RWPE1 (cell line): ENCODE measurements at regions not wholly inside any gene's neighbourhood (a gene's known extent, or its start where the extent isn't known, plus 50 kb on each side); places are given as distances from the start of the nearest gene placed in this dataset.

Experiments used
- CTCF ChIA-PET: fragments of 350-600 bp; sonication (Branson Sonifier 250); formaldehyde crosslinking; extraction: SDS; loops from one replicate; lab custom pipeline; 2021; lab: Yijun Ruan, JAX
- POLR2A ChIA-PET: fragments of 400-600 bp; formaldehyde crosslinking; extraction: SDS; loops from one replicate; lab custom pipeline; 2020; ENCODE audit warnings: antibody characterized with exemption; ENCODE audit not compliant: low non-redundant PET; lab: Yijun Ruan, JAX
- DNase-seq: peaks from one replicate; pipeline ENCODE4 v3.0.0; 2012; ENCODE audit warnings: low spot score
- H3K27ac ChIP-seq: fragments of 450-650 bp; 2 replicates; pipeline ENCODE4 v1.5.1; 2017
- TF ChIP-seq, protein P1 (sequence below): fragments of 450-650 bp; conservative IDR thresholded peaks from 2 replicates; pipeline ENCODE4 v1.5.1; 2017; ENCODE audit warnings: low read depth, mild to moderate bottlenecking

DNA sequence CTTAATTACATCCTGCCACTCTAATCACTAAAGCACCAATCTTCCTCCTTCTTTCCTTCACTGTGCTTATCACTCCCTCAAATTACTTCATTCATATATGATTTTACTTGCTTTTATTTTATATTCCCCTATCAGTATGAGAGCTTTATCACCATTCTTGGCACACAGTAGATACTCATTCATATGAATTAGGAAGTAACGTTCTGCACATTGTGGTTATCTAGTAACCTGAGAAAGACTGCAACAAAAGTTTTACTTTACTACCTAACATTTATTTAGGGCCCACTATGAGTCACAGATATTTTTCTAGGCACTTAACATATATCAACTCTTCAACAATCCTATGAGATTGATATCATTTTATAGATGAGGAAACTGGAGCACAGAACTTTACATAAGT is 1559.9 kb upstream of the TENM4 start:
- no peak for DNase-seq
- TF ChIP-seq, protein P1, sequence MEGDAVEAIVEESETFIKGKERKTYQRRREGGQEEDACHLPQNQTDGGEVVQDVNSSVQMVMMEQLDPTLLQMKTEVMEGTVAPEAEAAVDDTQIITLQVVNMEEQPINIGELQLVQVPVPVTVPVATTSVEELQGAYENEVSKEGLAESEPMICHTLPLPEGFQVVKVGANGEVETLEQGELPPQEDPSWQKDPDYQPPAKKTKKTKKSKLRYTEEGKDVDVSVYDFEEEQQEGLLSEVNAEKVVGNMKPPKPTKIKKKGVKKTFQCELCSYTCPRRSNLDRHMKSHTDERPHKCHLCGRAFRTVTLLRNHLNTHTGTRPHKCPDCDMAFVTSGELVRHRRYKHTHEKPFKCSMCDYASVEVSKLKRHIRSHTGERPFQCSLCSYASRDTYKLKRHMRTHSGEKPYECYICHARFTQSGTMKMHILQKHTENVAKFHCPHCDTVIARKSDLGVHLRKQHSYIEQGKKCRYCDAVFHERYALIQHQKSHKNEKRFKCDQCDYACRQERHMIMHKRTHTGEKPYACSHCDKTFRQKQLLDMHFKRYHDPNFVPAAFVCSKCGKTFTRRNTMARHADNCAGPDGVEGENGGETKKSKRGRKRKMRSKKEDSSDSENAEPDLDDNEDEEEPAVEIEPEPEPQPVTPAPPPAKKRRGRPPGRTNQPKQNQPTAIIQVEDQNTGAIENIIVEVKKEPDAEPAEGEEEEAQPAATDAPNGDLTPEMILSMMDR, result no peak
- CTCF ChIA-PET, result no interaction called here
- POLR2A ChIA-PET, result no interaction called here
- no peak overlapping the region for H3K27ac ChIP-seq

GRCh38 chr11:81000334-81000733 is 1559.5 kb upstream of the TENM4 start:
- ChIA-PET CTCF (no interaction called here), POLR2A (no interaction called here)
- DNase-seq, result no peak
- H3K27ac ChIP-seq, result no peak overlapping the region
- TF ChIP-seq, protein P1, result no peak

- ChIA-PET POLR2A (no interaction called here), CTCF (interaction anchor here (0.6 kb wide), 1 partner anchor 1280 kb away, joined by 3 read pairs; no protein-coding TSS in a partner anchor)
- no peak for DNase-seq
- no peak overlapping the region for H3K27ac ChIP-seq
- TF ChIP-seq, protein P1, result no peak
Observed at GRCh38 chr11:80995523-80995922, 1554.7 kb upstream of the TENM4 start.

GRCh38 chr11:80993536-80993935 is 1552.7 kb upstream of the TENM4 start:
- no peak for DNase-seq
- TF ChIP-seq, protein P1, result no peak
- no peak overlapping the region for H3K27ac ChIP-seq
- ChIA-PET POLR2A (no interaction called here), CTCF (no interaction called here)

- ChIA-PET POLR2A (no interaction called here), CTCF (no interaction called here)
- no peak for DNase-seq
- no peak overlapping the region for H3K27ac ChIP-seq
- TF ChIP-seq, protein P1, result no peak
Observed at GRCh38 chr11:80990885-80991284, 1550.1 kb upstream of the TENM4 start.

- TF ChIP-seq, protein P1, result no peak
- no peak for DNase-seq
- H3K27ac ChIP-seq, result no peak overlapping the region
- CTCF ChIA-PET, result interaction anchor here (0.6 to 0.7 kb wide), 2 partner anchors 23 to 126 kb away, joined by 3 read pairs; no protein-coding TSS in a partner anchor
- POLR2A ChIA-PET, result no interaction called here
Observed at GRCh38 chr11:80987171-80987570, 1546.3 kb upstream of the TENM4 start.
